Parathyroid adenoma (tissue), 2 donors: ENCODE measurements at regions not wholly inside any gene's neighbourhood (a gene's known extent, or its start where the extent isn't known, plus 50 kb on each side); places are given as distances from the start of the nearest gene placed in this dataset.

Source experiments
- H2AFZ ChIP-seq: fragments of 300-600 bp; sonication (generic); one replicate; pipeline ENCODE4 v1.7.0; 2017; ENCODE audit warnings: antibody characterized with exemption, mild to moderate bottlenecking
- H3K27ac ChIP-seq: fragments of 300-600 bp; sonication (generic); one replicate; pipeline ENCODE4 v1.7.0; 2017
- H3K27me3 ChIP-seq: fragments of 300-600 bp; sonication (generic); one replicate; pipeline ENCODE4 v1.7.0; 2017; ENCODE audit warnings: low read length; ENCODE audit not compliant: control insufficient read depth, insufficient read depth
- H3K36me3 ChIP-seq: fragments of 300-600 bp; sonication (generic); one replicate; pipeline ENCODE4 v1.7.0; 2017; ENCODE audit warnings: low read length; ENCODE audit not compliant: control insufficient read depth, insufficient read depth
- H3K4me1 ChIP-seq: fragments of 300-600 bp; sonication (generic); one replicate; pipeline ENCODE4 v1.7.0; 2017; ENCODE audit warnings: control low read depth
- H3K4me2 ChIP-seq: fragments of 300-600 bp; sonication (generic); one replicate; pipeline ENCODE4 v1.7.0; 2017; ENCODE audit warnings: low read length
- H3K4me3 ChIP-seq: fragments of 300-600 bp; sonication (generic); one replicate; pipeline ENCODE4 v1.7.0; 2017; ENCODE audit warnings: low read depth, low read length
- H3K79me2 ChIP-seq: fragments of 300-600 bp; sonication (generic); one replicate; pipeline ENCODE4 v1.7.0; 2017; ENCODE audit warnings: control low read depth
- H3K9ac ChIP-seq: fragments of 300-600 bp; sonication (generic); one replicate; pipeline ENCODE4 v1.7.0; 2017; ENCODE audit warnings: mild to moderate bottlenecking
- H3K9me3 ChIP-seq: fragments of 300-600 bp; sonication (generic); one replicate; pipeline ENCODE4 v1.7.0; 2017; ENCODE audit warnings: low read length; ENCODE audit not compliant: control insufficient read depth
- CTCF ChIP-seq: fragments of 300-600 bp; sonication (generic); IDR thresholded peaks from one replicate; pipeline ENCODE4 v1.7.0; 2017; ENCODE audit warnings: antibody characterized with exemption, mild to moderate bottlenecking
- donor health status: primary hyperparathyroidism.

GRCh38 chr20:61130156-61130555 lies 121.9 kb upstream of the CDH4 start:
- Histone ChIP-seq H3K36me3 (no peaks in the 10 kb centered on the region), H3K27ac (no peak overlapping the region), H3K4me3 (no peak overlapping the region), H3K9me3 (no peaks in the 10 kb centered on the region), H2AFZ (no peak overlapping the region), H3K4me2 (no peak overlapping the region), H3K9ac (no peak overlapping the region), H3K4me1 (no peaks in the 10 kb centered on the region), H3K27me3 (no peaks in the 10 kb centered on the region), H3K79me2 (no peaks in the 10 kb centered on the region)
- no peak for TF ChIP-seq CTCF

DNA sequence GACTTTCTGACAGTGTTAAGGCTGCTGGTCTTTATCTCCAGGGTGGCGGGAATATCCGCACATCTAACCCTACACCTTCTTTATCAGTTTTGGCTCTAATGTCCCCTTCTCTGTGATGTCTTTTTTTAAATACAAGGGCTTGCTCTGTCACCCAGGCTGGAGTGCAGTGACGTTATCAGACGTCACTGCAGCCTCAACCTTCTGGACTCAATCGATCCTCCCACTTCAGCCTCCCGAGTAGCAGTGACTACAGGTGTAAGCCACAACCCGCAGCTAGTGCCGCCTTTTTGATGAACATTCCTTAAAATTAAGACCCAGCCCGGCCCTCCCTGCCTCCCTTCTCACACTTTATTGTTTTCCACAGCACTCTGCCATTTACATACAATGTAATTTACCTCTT lies 120.1 kb upstream of the CDH4 start:
- Histone ChIP-seq H2AFZ (no peak overlapping the region), H3K4me2 (no peak overlapping the region), H3K4me1 (no peaks in the 10 kb centered on the region), H3K4me3 (no peak overlapping the region), H3K9me3 (no peaks in the 10 kb centered on the region), H3K9ac (no peak overlapping the region), H3K79me2 (no peaks in the 10 kb centered on the region), H3K27me3 (no peaks in the 10 kb centered on the region), H3K27ac (no peak overlapping the region), H3K36me3 (no peaks in the 10 kb centered on the region)
- no peak for TF ChIP-seq CTCF

DNA sequence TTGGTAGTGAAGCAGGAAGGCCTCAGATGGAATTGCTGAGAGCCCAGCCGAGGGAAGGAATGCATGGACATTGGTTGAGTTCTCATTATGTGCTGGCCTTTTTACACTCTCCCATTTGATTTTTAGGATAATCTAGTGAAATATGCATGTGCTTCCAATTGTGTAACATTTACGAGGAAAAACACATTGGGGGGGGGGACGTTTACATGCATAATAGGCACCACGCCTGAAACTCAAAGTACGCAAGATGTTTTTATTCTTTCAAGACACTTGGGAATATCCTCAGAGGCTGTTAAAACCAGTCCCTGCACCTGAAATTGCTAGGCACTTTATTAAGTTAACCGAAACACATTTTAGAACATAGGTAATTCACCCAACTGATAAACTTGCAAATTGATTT lies 118.5 kb upstream of the CDH4 start:
- Histone ChIP-seq H3K4me1 (no peaks in the 10 kb centered on the region), H3K27ac (no peak overlapping the region), H2AFZ (no peak overlapping the region), H3K9me3 (no peaks in the 10 kb centered on the region), H3K79me2 (no peaks in the 10 kb centered on the region), H3K36me3 (no peaks in the 10 kb centered on the region), H3K27me3 (no peaks in the 10 kb centered on the region), H3K4me2 (no peak overlapping the region), H3K9ac (no peak overlapping the region), H3K4me3 (no peak overlapping the region)
- TF ChIP-seq CTCF: no peak

DNA sequence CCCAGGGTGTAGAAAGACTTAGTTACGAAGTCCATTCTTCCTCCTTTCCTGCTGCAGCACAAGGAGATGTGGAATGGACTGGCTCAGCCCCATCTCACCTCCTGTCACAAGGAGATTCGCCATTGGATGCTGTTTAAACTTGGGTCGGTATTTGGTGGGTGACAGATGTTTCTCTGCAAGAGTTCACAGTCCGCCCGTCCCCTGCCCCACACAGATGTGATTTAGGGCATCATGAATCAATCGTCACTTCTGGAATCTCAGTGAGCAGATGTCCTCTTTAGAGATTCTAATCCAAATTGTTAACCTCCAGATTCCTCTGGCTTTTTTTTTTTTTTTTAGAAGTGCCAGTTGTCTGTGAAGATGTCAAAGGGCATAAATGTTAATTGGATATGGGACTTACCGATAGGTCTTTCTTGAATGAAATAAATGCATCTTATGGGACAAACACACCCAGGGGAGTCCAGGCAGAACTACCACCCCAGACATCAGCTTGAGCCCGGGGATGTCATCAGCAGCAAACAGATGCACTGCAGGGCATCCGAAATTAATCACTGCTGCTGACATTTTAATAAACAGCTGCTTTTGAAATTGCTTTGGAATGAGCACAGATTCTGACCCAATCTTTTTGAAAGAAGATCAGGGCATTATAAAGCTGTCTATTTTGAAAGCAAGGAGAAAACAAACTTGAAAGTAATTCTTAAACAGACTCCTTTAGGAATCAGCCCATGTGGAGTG lies 117.6 kb upstream of the CDH4 start:
- Histone ChIP-seq H3K27ac (no peak overlapping the region), H3K9me3 (no peaks in the 10 kb centered on the region)

More for the DNA sequence above, 117.6 kb upstream of the CDH4 start:
- Histone ChIP-seq H3K4me2 (no peak overlapping the region), H3K4me1 (no peaks in the 10 kb centered on the region), H3K4me3 (no peak overlapping the region), H2AFZ (no peak overlapping the region), H3K27me3 (no peaks in the 10 kb centered on the region), H3K79me2 (no peaks in the 10 kb centered on the region), H3K36me3 (no peaks in the 10 kb centered on the region), H3K9ac (no peak overlapping the region)
- no peak for TF ChIP-seq CTCF
